HFFc6 (cell line): ENCODE measurements at regions not wholly inside any gene's neighbourhood (a gene's known extent, or its start where the extent isn't known, plus 50 kb on each side); places are given as distances from the start of the nearest gene placed in this dataset.
A peak's percentile ranks its signal among the peaks of the same experiment; 100 is the strongest.

Experiments used
- DNase-seq: peaks from one replicate; pipeline ENCODE4 v3.0.0-alpha.2; 2018
- H3K27ac Mint-ChIP-seq: 2 replicates; pipeline ENCODE4 v1.8.0; 2020; ENCODE audit warnings: mild to moderate bottlenecking, mixed read lengths
- H3K27me3 Mint-ChIP-seq: 2 replicates; pipeline ENCODE4 v1.8.0; 2021; ENCODE audit warnings: mild to moderate bottlenecking, moderate library complexity, mixed read lengths; ENCODE audit not compliant: insufficient read depth
- H3K36me3 Mint-ChIP-seq: 2 replicates; pipeline ENCODE4 v1.8.0; 2021; ENCODE audit warnings: low read depth, mixed read lengths
- H3K4me1 Mint-ChIP-seq: 2 replicates; pipeline ENCODE4 v1.8.0; 2020; ENCODE audit warnings: low read depth, mixed read lengths
- H3K4me3 Mint-ChIP-seq: 2 replicates; pipeline ENCODE4 v1.8.0; 2020; ENCODE audit warnings: mild to moderate bottlenecking, moderate library complexity, mixed read lengths
- H3K9me3 Mint-ChIP-seq: 2 replicates; pipeline ENCODE4 v1.8.0; 2020; ENCODE audit warnings: mild to moderate bottlenecking, mixed read lengths
- CTCF ChIP-seq: fragments of 200-600 bp; sonication (generic); IDR thresholded peaks from 2 replicates; pipeline ENCODE4 v1.5.0; 2021; ENCODE audit warnings: antibody characterized with exemption, mild to moderate bottlenecking

- Mint-ChIP-seq H3K4me1 (peaks cover 59% of the 10 kb centered on the region), H3K27me3 (no peaks in the 10 kb centered on the region), H3K36me3 (no peaks in the 10 kb centered on the region), H3K4me3 (no peak overlapping the region), H3K9me3 (no peaks in the 10 kb centered on the region), H3K27ac (peak overlapping the region; percentile 77; the same call in 1 of the 2 replicates)
- DNase-seq, result no peak
- TF ChIP-seq CTCF, result no peak
These were observed 90.4 kb upstream of the RBMS1 start for GRCh38 chr2:160583813-160584537.

GRCh38 chr2:160584972-160585494 lies 91.4 kb upstream of the RBMS1 start:
- H3K4me3 Mint-ChIP-seq, result no peak overlapping the region
- DNase-seq, result no peak
- no peak for TF ChIP-seq CTCF
- peak overlapping the region; percentile 15; the same call in 1 of the 2 replicates for H3K27ac Mint-ChIP-seq
- no peaks in the 10 kb centered on the region for H3K27me3 Mint-ChIP-seq
- H3K9me3 Mint-ChIP-seq, result no peaks in the 10 kb centered on the region; the same call in 1 of the 2 replicates
- H3K4me1 Mint-ChIP-seq, result peaks cover 59% of the 10 kb centered on the region
- no peaks in the 10 kb centered on the region for H3K36me3 Mint-ChIP-seq

- Mint-ChIP-seq H3K27ac (peak overlapping the region; percentile 42), H3K4me3 (no peak overlapping the region), H3K4me1 (peaks cover 5% of the 10 kb centered on the region; the same call in 1 of the 2 replicates), H3K36me3 (peaks cover 6% of the 10 kb centered on the region; the same call in 1 of the 2 replicates), H3K9me3 (peaks cover 11% of the 10 kb centered on the region), H3K27me3 (peaks cover 6% of the 10 kb centered on the region)
- DNase-seq, result no peak
- TF ChIP-seq CTCF, result no peak
These were observed 97.1 kb upstream of the RBMS1 start for GRCh38 chr2:160590664-160591063.

- DNase-seq, result no peak
- no peak for TF ChIP-seq CTCF
- peaks cover 6% of the 10 kb centered on the region for H3K27me3 Mint-ChIP-seq
- H3K27ac Mint-ChIP-seq, result no peak overlapping the region
- H3K9me3 Mint-ChIP-seq, result peaks cover 11% of the 10 kb centered on the region
- H3K36me3 Mint-ChIP-seq, result peaks cover 6% of the 10 kb centered on the region; the same call in 1 of the 2 replicates
- no peak overlapping the region for H3K4me3 Mint-ChIP-seq
- H3K4me1 Mint-ChIP-seq, result no peaks in the 10 kb centered on the region
These were observed 98.8 kb upstream of the RBMS1 start for GRCh38 chr2:160592401-160592800.

GRCh38 chr2:160592993-160593392 lies 99.4 kb upstream of the RBMS1 start:
- peaks cover 6% of the 10 kb centered on the region for H3K27me3 Mint-ChIP-seq
- no peaks in the 10 kb centered on the region for H3K4me1 Mint-ChIP-seq
- H3K9me3 Mint-ChIP-seq, result peaks cover 11% of the 10 kb centered on the region
- no peak for DNase-seq
- no peak for TF ChIP-seq CTCF
- H3K4me3 Mint-ChIP-seq, result no peak overlapping the region
- no peak overlapping the region for H3K27ac Mint-ChIP-seq
- peaks cover 6% of the 10 kb centered on the region; the same call in 1 of the 2 replicates for H3K36me3 Mint-ChIP-seq
